IPS-NIHi7 (cell line): ENCODE measurements at regions not wholly inside any gene's neighbourhood (a gene's known extent, or its start where the extent isn't known, plus 50 kb on each side); places are given as distances from the start of the nearest gene placed in this dataset.
A peak's percentile ranks its signal among the peaks of the same experiment; 100 is the strongest.
"Not testable (repeated sequence)": the region's sequence is repeated elsewhere in the genome, so short reads cannot be mapped to it uniquely, and the experiment has no call there.

Experiments
- DNase-seq: peaks from one replicate; pipeline ENCODE4 v3.0.0; 2012; ENCODE audit warnings: mixed read lengths; ENCODE audit errors: extremely low spot score

DNA sequence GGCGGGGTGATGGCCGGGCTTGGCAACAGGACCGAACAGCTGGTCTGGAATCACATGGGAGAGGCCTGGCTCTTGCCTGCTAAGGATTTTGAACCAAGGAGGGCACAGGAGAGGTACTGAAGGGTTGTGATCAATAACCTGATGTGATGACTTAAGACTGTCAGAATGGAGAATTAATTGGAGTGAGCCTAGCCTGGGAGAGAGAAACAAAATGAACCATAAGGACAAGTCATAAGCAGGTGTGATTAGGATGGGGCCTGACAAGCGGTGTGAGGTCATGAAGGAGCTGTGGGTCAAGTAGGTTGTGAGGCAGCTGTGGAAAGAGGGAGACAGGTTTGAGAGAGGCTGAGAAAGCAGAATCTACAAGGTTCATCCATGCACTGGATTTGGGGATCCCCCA is 104.6 kb downstream of the MED10 start:
- no peak for DNase-seq

DNA sequence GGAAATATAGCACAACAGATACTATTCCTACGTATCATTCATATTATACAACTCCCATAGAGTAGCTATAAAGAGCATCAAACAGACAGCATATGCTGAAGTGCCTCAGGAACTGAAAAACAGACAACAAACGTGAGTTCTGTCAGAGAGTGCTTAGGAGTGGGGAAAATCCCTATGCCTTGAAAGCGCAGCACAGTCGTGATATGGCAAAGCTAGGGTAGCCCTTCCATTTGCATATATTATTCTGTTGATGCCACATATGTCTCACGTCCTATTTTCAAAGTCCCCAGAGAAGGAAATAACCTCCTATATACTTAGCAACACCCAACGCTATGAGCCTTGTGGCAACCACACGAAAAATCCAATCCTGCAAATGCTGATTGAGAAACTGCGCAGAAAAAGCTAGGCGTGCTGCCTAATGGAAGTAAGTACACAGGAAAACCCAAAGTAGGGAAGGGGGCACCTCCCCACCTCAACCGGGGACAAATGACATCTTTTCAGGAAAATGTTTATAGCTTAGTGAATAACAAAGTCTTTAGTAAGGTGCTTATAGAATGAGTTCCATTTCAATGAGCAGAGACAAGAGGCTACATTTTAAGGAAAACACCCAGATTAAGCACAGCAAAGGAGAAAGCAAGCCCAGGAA is 105.1 kb downstream of the MED10 start:
- no peak for DNase-seq

DNA sequence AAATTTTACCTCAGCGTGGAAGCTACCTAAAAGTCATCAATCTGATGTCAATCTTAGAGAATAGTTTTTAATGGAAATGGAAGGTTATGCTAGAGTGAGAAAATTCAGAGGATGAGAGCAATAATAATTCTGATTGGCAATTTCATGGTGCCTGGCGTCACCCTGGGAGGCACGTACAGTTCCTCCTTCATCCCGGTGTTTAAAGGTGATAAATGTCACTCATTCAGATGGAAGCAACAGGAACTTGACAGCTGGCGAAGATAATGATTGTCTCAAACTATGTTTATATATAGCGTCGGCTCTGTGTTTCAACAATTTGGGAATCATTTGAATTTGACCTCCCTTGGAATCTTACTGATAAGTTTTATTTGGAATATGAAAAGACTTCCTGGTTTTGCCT is 108.4 kb downstream of the MED10 start:
- DNase-seq = no peak

DNA sequence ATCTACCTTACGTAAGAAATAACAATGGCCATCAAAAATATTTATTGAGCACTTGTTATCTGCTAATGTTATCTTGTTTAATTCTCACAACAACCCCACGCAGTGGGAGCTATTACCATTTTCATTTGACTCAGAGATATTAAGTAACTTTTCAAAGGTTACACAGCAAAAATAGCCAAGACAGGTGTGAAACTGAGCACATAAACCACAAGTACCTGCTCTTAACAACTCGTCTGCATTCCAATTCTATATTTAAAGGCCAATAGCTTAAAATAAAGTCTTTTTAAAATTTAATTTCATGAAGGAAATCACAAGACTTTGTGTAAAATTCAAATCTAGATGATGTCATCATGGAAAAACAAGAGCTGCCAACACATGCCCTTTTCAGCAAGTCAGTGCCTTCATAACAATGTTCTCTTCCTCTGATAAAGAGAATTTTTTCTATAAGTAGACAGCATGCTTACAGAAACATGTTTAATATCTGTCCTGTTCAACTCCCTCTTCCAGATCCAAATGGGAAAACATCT is 111.6 kb downstream of the MED10 start:
- no peak for DNase-seq

- no peak for DNase-seq
These were observed 114.0 kb downstream of the MED10 start for GRCh38 chr5:6264394-6264793.

DNA sequence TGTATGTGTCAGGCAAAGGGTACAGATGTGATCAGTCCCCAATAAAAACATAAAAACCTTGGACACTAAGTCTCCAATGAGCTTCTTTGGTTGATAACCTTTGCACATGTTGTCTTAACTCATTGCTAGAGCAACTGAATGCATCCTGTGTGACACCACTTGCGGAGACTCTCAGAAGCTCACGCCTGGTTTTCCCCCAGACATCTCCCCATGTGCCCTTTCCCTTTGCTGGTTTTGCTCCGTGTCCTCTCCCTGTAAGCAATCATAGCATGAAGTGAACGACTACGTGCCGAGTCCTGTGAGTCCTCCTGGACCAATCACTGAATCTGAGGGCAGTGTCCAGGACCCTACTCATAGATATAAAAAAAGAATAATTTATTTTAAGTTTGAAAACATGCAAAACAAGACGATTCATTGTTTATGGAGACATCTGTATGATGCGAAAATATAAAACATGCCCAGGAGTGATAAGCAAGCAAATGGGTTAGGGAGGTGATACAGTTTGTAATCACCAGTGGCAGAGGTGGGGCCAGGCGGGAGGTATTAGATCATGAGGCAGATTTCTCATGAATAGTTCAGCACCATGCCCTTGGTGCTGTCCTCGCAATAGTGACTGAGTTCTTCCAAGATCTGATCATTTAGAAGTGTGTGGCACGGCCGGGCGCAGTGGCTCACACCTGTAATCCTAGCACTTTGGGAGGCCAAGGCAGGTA is 115.5 kb downstream of the MED10 start:
- no peak for DNase-seq

DNA sequence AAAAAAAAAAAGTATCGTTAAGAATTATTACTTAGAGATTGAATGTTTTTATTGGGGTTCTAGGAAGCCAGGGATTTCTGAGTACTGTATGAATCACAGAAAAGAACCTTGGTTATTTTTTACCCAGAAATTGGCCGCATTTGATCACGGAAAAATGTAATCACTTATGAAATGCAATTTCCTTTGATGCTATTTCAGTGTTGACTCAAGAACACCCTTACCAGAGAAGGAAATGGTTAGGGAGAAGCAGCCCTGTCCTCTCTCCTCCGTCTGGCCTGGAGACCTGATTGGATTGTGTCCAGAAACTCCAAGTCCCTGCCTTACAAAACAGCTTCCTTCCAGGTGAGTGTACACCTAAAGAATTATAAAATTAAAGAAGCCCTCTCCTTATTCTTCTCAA is 116.7 kb downstream of the MED10 start:
- DNase-seq = no peak

DNA sequence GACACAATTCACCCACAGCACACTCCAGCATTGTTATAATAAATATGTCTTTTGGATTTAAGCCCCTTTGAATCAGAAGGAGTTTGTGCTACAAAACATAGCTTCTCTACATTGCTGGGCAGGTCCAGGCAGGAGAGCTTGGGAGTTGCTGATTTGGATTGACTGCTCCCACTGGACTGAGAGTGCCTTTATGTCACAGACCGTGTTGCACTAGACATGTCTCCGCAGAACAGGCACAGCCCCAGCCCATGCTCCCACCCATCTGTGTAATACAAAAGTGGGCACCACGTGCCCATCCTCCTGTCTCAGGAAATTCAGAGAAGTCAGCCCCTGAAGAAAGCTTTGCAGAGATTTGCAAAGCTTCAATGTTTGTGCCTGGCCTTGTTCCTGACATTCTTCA is 117.1 kb downstream of the MED10 start:
- DNase-seq = no peak

DNA sequence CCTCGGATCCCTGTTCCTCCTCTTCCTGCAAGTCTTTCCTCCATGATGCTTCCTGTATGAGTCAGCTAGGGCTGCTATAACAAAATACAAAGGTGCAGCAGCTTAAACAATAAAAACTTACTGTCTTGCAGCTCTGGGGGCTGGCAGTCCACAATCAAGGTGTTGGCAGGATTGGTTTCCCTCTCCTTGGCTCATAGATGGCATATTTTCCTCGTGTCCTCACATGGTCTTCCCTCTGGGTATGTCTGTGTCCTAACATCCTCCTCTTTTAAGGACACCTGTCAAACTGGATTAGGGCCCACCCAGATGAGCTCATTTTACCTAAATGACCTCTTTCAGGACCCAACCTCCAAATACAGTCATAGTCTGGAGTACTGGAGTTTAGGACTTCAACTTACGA is 117.5 kb downstream of the MED10 start:
- no peak for DNase-seq

- no peak for DNase-seq
These were observed 121.4 kb downstream of the MED10 start for GRCh38 chr5:6256901-6257300.

DNA sequence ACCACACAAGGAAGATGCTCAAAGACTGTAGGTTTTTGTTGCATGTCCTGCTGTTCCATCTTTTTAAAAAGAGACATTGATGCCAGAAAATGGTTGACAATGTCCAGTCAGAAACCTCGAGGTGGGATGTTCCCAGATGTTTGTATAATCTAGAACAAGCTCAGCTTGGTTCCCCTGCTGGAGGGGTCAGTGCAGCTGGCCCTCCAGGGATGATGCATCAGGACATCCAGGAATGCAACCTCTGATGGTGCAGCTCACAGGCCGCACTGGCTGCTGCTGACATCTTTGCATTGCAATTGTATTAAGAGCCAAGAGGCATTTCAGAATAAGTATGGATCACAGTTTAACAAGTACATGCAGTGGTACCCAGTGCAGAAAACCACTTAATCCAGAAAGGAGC is 122.4 kb downstream of the MED10 start:
- no peak for DNase-seq

- no peak for DNase-seq
These were observed 124.5 kb downstream of the MED10 start for GRCh38 chr5:6253846-6254245.

GRCh38 chr5:6253281-6253680 is 125.1 kb downstream of the MED10 start:
- DNase-seq = no peak

DNA sequence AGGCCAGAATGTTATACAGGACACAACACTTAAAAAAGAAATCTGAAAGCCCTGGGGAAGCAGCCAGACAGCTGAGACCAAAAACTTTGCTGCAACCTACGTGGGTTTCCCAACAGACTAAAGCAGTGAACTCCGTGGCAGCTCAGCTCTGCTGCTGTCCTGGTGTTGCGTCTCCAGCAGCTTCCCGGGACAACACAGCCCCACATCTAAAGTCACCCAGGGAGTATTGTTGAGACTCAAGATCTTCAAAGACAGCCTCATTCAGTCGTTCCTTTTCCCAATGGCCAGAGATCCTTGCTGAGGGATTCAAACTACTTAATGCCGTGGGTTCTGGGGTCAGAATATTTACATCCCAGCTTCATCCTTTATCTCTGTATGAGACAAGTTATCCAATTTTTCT is 125.8 kb downstream of the MED10 start:
- no peak for DNase-seq

GRCh38 chr5:6251565-6252102 is 126.7 kb downstream of the MED10 start:
- DNase-seq = no peak

DNA sequence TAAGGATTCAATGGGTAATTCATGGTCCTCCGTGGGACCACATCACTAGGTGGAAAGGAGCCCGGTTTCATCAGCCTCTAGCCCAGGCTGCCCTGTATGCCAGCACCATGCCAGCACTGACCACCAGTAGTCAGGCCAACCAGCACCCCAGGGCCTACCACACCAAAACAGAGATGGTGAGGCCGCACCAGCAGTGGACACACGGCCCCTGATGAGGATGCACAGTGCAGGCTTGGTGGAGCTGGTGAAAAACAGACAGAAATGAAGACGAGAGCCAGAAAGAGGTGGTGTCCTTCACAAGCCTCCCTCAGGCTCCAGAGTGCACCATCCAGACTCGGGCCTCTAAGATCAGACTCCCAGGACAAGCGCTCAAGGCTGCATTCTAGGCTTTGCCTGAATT is 128.2 kb downstream of the MED10 start:
- no peak for DNase-seq

DNA sequence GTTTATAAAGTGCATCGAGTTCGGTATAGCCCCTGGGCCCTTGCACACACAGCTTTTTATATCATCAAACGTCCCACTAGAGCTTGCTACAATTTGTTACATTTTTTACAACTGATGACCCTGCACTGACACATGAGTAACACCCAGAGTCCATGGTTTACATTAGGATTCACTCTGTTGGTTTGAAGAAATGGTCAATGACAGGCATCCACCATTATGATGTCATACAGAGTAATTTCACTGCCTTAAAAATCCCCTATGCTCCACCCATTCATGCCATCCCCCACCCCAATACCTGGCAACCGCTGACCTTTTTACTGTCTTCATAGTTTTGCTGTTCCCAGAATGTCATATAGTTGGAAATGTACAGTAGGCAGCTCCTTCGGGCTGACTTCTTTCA is 130.2 kb downstream of the MED10 start:
- no peak for DNase-seq

- peak; percentile 18 for DNase-seq
These were observed 131.4 kb downstream of the MED10 start for GRCh38 chr5:6246820-6247437.

DNA sequence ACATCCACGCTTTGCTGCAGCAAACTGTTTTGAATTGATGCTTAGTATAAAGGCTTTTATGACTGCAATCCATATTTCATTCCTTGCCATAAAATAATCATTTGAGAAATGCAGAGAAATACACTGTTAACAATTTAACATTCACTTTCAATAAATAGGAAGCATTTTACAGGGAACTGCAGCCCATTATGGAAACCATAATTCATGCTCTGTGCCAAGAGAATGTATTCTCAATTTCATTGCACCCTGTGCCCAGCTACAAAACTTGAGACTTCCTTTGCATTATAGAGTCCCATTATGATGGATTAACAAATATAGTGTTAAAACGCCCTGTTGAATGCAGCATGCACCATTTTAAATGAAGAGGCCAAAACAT is 134.0 kb downstream of the MED10 start:
- no peak for DNase-seq

DNA sequence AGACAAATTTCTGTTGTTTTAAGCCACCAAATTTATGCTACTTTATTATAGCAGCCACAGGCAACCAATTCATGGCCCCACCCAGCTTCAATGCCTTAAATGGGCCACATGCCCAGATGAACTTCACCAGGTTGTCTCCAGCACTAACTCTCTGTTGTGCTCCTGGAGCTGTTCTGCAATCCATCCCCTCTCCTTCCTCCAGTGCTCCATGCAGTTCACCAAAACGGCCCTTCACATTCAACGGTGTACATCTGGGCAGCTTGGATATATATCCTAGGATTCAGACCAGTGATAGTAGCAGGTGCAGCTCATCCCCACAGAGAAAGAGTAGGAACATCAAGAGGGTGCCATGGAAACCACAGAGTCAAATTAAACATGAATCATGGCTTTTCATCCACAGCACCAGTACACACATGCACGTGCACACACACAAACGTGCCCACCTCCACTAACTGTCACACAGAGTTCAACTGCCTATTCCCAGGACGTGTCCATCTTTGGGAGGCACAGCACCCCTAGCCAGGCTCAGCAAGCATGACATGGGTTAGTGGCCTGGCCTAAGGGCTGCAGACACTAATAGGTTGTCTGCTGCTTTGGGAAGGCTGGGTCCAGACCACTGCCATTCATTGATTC is 134.5 kb downstream of the MED10 start:
- no peak for DNase-seq

DNA sequence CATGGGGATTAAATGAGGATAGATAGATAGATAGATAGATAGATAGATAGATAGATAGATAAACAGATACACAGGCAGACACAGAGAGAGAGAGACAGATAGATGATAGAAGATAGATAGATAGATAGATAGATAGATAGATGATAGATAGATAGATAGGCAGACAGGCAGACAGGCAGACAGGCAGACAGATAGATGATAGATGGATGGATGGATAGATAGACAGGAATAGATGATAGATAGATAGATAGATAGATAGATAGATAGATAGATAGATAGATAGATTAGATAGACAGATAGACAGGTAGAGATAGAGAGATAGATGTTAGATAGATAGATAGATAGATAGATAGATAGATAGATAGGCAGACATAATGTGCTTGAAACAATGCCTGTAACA is 137.3 kb downstream of the MED10 start:
- DNase-seq = not testable (repeated sequence)

GRCh38 chr5:6236858-6237481 is 141.4 kb downstream of the MED10 start:
- DNase-seq = no peak
